PC-3 (cell line): ENCODE measurements at regions not wholly inside any gene's neighbourhood (a gene's known extent, or its start where the extent isn't known, plus 50 kb on each side); places are given as distances from the start of the nearest gene placed in this dataset.

Source experiments
- ATAC-seq: fragments of 200-7000 bp; cut with Tn5 transposase; 2 replicates; pipeline ENCODE4 v1.9.1; 2020; ENCODE audit warnings: mild to moderate bottlenecking, moderate library complexity
- BruUV-seq: library from RNA; stranded (reverse); fragments of 400-500 nt; replicated peaks from 2 replicates; lab custom pipeline; 2021; lab: Mats Ljungman, UMichigan
- CTCF ChIA-PET: fragments of 300-600 bp; sonication (Branson Sonifier 250); formaldehyde crosslinking; loops from one replicate; lab custom pipeline; 2022; ENCODE audit warnings: antibody characterized with exemption; lab: Charles Lee
- POLR2A ChIA-PET: fragments of 300-600 bp; sonication (Branson Sonifier 250); formaldehyde crosslinking; loops from one replicate; lab custom pipeline; 2022; ENCODE audit warnings: antibody characterized with exemption; ENCODE audit not compliant: unreplicated experiment; lab: Charles Lee
- DNase-seq: peaks from one replicate; pipeline ENCODE4 v3.0.0-alpha.2; 2015
- H2AFZ ChIP-seq: fragments of 300-600 bp; sonication (generic); 2 replicates; pipeline ENCODE4 v1.6.0; 2016; ENCODE audit warnings: antibody characterized with exemption, low read length
- H3F3A ChIP-seq: fragments of 300-600 bp; sonication (generic); one replicate; pipeline ENCODE4 v1.6.0; 2017; ENCODE audit warnings: antibody characterized with exemption, low read length, control low read depth, mild to moderate bottlenecking; ENCODE audit not compliant: unreplicated experiment
- H3K27ac ChIP-seq: fragments of 300-600 bp; sonication (generic); 2 replicates; pipeline ENCODE4 v1.5.1; 2016; ENCODE audit warnings: mild to moderate bottlenecking, low read length
- H3K27me3 ChIP-seq: fragments of 300-600 bp; sonication (generic); 2 replicates; pipeline ENCODE4 v1.6.1; 2016; ENCODE audit warnings: low read length, mixed read lengths
- H3K36me3 ChIP-seq: fragments of 300-600 bp; sonication (generic); 2 replicates; pipeline ENCODE4 v1.6.1; 2016; ENCODE audit warnings: low read depth, mixed run types, low read length, mixed read lengths
- H3K4me1 ChIP-seq: fragments of 300-600 bp; sonication (generic); 2 replicates; pipeline ENCODE4 v1.5.1; 2016; ENCODE audit warnings: low read length; ENCODE audit not compliant: insufficient read depth
- H3K4me2 ChIP-seq: fragments of 300-600 bp; sonication (generic); 2 replicates; pipeline ENCODE4 v1.6.0; 2016; ENCODE audit warnings: low read length
- H3K4me3 ChIP-seq: fragments of 300-600 bp; sonication (generic); 2 replicates; pipeline ENCODE4 v1.5.1; 2016; ENCODE audit warnings: mild to moderate bottlenecking, low read length, mixed read lengths
- H3K79me2 ChIP-seq: fragments of 300-600 bp; sonication (generic); 2 replicates; pipeline ENCODE4 v1.6.1; 2017; ENCODE audit warnings: low read length, mixed read lengths
- H3K9ac ChIP-seq: fragments of 300-600 bp; sonication (generic); 2 replicates; pipeline ENCODE4 v1.6.0; 2016; ENCODE audit warnings: mild to moderate bottlenecking, low read length
- H3K9me2 ChIP-seq: fragments of 300-600 bp; sonication (generic); replicated peaks from 2 replicates; pipeline ENCODE4 v1.6.1; 2016; ENCODE audit warnings: mixed run types, low read length, mixed read lengths
- H3K9me3 ChIP-seq: fragments of 300-600 bp; sonication (generic); 2 replicates; pipeline ENCODE4 v1.6.1; 2016; ENCODE audit warnings: low read length, mixed read lengths
- H4K20me1 ChIP-seq: fragments of 300-600 bp; sonication (generic); 2 replicates; pipeline ENCODE4 v1.6.1; 2016; ENCODE audit warnings: low read length, mixed read lengths
- EZH2 ChIP-seq: fragments of 300-600 bp; sonication (generic); IDR thresholded peaks from one replicate; pipeline ENCODE4 v1.6.1; 2017; ENCODE audit warnings: antibody characterized with exemption, mild to moderate bottlenecking, low read length; ENCODE audit not compliant: unreplicated experiment
- EZH2phosphoT487 ChIP-seq: fragments of 300-600 bp; sonication (generic); IDR thresholded peaks from 2 replicates; pipeline ENCODE4 v1.6.1; 2018; ENCODE audit warnings: mild to moderate bottlenecking, antibody characterized with exemption, low read length, borderline replicate concordance
- intact Hi-C: fragments of 100-400 bp; cut with micrococcal nuclease; formaldehyde crosslinking; loops from 2 replicates; pipeline ENCODE4 v1.9.0; 2023
- TF ChIP-seq, protein P1 (sequence below): fragments of 300-600 bp; sonication (generic); conservative IDR thresholded peaks from 2 replicates; pipeline ENCODE4 v1.5.1; 2017; ENCODE audit warnings: antibody characterized with exemption, low read depth, mild to moderate bottlenecking, low read length

- ATAC-seq: no peak
- no peak overlapping the region for H3K9ac ChIP-seq
- no peak overlapping the region for H3K4me2 ChIP-seq
- no peaks in the 10 kb centered on the region for H3K9me3 ChIP-seq
- H3K4me1 ChIP-seq: no peaks in the 10 kb centered on the region
- H3K27me3 ChIP-seq: peaks cover 7% of the 10 kb centered on the region; the same call in 1 of the 2 replicates
- H3K36me3 ChIP-seq: no peaks in the 10 kb centered on the region
- no peaks in the 10 kb centered on the region for H4K20me1 ChIP-seq
- intact Hi-C loops: no loop called here
- H3K4me3 ChIP-seq: no peak overlapping the region
- no peak for TF ChIP-seq EZH2phosphoT487
- TF ChIP-seq, protein P1, sequence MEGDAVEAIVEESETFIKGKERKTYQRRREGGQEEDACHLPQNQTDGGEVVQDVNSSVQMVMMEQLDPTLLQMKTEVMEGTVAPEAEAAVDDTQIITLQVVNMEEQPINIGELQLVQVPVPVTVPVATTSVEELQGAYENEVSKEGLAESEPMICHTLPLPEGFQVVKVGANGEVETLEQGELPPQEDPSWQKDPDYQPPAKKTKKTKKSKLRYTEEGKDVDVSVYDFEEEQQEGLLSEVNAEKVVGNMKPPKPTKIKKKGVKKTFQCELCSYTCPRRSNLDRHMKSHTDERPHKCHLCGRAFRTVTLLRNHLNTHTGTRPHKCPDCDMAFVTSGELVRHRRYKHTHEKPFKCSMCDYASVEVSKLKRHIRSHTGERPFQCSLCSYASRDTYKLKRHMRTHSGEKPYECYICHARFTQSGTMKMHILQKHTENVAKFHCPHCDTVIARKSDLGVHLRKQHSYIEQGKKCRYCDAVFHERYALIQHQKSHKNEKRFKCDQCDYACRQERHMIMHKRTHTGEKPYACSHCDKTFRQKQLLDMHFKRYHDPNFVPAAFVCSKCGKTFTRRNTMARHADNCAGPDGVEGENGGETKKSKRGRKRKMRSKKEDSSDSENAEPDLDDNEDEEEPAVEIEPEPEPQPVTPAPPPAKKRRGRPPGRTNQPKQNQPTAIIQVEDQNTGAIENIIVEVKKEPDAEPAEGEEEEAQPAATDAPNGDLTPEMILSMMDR: no peak
- TF ChIP-seq EZH2: no peak
- no peaks in the 10 kb centered on the region for H3K79me2 ChIP-seq
- DNase-seq: no peak
- H3F3A ChIP-seq: no peaks in the 10 kb centered on the region
- H2AFZ ChIP-seq: no peak overlapping the region
- ChIA-PET CTCF (no interaction called here), POLR2A (no interaction called here)
- BruUV-seq: no TSS peak
- H3K9me2 ChIP-seq: no peaks in the 10 kb centered on the region
- H3K27ac ChIP-seq: no peak overlapping the region
Observed at GRCh38 chr4:110860901-110861300, 238.0 kb upstream of the PITX2 start.

DNA sequence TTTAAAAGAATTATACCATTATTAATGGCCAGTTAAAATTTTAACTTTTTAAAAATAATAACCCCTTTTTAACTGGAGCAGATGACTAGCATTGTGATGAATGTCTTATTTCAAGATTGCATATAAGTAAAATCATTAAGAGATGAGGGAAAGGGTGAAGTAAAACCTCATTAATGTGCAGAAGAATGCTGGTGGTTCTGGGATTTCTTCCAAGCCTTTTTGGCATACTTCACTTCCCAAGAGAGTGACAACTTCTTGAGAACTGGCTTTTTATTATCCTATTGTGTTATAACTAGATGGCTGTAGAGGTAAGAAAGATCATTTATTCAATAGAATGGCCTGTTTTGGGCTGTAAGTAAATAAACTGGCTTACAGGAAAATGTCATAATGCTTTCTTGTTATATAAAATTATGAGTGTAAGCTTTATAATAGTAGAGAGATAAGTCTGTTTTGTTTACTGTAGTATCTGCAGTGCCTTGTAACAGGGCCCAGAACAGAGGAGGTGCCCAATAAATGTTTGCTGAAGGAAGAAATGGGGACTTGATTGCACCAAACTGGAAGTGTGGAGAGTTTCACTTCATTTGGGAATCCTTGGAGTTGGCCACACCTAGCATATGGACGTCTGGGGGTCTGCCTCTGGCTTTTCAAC is 242.9 kb upstream of the PITX2 start:
- intact Hi-C loops: no loop called here
- H3K4me2 ChIP-seq: no peak overlapping the region
- CTCF ChIA-PET: no interaction called here
- H3K9me3 ChIP-seq: no peaks in the 10 kb centered on the region
- no peaks in the 10 kb centered on the region for H4K20me1 ChIP-seq
- H2AFZ ChIP-seq: no peak overlapping the region
- H3F3A ChIP-seq: no peaks in the 10 kb centered on the region
- BruUV-seq: no TSS peak
- TF ChIP-seq, protein P1: no peak
- no peak for TF ChIP-seq EZH2phosphoT487
- TF ChIP-seq EZH2: no peak
- no peaks in the 10 kb centered on the region for H3K4me1 ChIP-seq
- no peaks in the 10 kb centered on the region for H3K36me3 ChIP-seq
- POLR2A ChIA-PET: no interaction called here
- DNase-seq (no peak), ATAC-seq (no peak)
- no peak overlapping the region for H3K27ac ChIP-seq
- H3K27me3 ChIP-seq: peaks cover 7% of the 10 kb centered on the region; the same call in 1 of the 2 replicates
- H3K79me2 ChIP-seq: no peaks in the 10 kb centered on the region
- no peaks in the 10 kb centered on the region for H3K9me2 ChIP-seq
- no peak overlapping the region for H3K4me3 ChIP-seq
- H3K9ac ChIP-seq: no peak overlapping the region

DNA sequence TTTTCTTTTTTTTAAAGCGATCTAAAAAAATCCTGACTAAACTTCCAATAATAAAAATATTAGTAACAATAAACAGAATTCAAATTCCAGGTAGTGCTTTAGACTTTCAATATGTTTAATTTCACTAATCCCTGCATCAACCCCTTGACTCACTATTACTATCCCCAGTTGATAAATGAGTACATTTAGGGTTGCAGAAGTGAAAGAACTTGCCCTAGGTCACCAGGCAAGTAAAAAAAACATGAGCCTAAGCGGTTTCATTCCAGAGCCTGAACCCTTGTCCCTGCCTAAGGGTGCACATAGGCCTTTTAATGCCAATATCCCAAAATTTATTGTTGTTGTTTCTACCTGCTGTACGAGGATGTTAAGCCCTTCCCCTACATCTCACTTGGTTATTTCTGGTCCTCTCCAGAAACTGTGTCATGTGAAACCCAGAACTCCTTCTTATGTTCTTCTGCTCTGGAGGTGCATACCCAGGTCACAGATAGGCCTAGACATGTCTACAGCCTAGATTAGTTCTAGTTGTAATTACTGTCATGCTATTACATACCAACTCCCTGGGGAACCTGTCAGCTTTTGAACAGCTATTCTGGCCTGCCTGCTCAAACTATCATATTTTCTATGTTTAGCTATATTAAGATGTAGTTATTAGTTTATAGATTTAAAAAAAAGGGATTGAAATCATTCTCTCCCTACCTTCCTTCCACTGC is 244.5 kb upstream of the PITX2 start:
- Histone ChIP-seq H3K9me2 (no peaks in the 10 kb centered on the region), H3K79me2 (no peaks in the 10 kb centered on the region), H3K27ac (no peak overlapping the region), H3F3A (no peaks in the 10 kb centered on the region), H3K36me3 (no peaks in the 10 kb centered on the region), H3K9ac (no peak overlapping the region), H2AFZ (no peak overlapping the region), H3K27me3 (peaks cover 7% of the 10 kb centered on the region; the same call in 1 of the 2 replicates), H3K4me2 (no peak overlapping the region), H3K4me1 (no peaks in the 10 kb centered on the region), H3K9me3 (no peaks in the 10 kb centered on the region), H3K4me3 (no peak overlapping the region), H4K20me1 (no peaks in the 10 kb centered on the region)
- no peak for ATAC-seq
- intact Hi-C loops: no loop called here
- DNase-seq: no peak
- POLR2A ChIA-PET: no interaction called here
- no TSS peak for BruUV-seq
- TF ChIP-seq EZH2phosphoT487: no peak
- TF ChIP-seq EZH2: no peak
- TF ChIP-seq, protein P1: no peak
- CTCF ChIA-PET: no interaction called here
